CD14-positive monocyte (primary cell): ENCODE measurements at regions not wholly inside any gene's neighbourhood (a gene's known extent, or its start where the extent isn't known, plus 50 kb on each side); places are given as distances from the start of the nearest gene placed in this dataset.

ENCODE experiments used
- DNase-seq, 3 donors: peaks; one replicate each; pipeline ENCODE4 v3.0.0-alpha.2; 2011 to 2022
- H2AFZ ChIP-seq: 2 replicates; pipeline ENCODE4 v1.6.0; 2012; ENCODE audit warnings: mild to moderate bottlenecking, low read depth, low read length, inconsistent platforms; ENCODE audit not compliant: insufficient read depth, poor library complexity, severe bottlenecking
- H3K27ac ChIP-seq, 2 donors: 1 replicate in 1 of 2; 2 replicates in 1 of 2; pipeline ENCODE4 v1.5.1; 2012 to 2013; ENCODE audit warnings: low read length in 2 of 2, control low read depth in 1 of 2, inconsistent platforms in 1 of 2, low read depth in 1 of 2, mild to moderate bottlenecking in 1 of 2
- H3K27me3 ChIP-seq, 2 donors: one replicate each; pipeline versions ENCODE4 v1.6.0 to v1.6.1; 2011 to 2013; ENCODE audit warnings: low read length in 2 of 2; ENCODE audit not compliant: control insufficient read depth in 2 of 2, insufficient read depth in 2 of 2
- H3K36me3 ChIP-seq, 2 donors: replicated peaks in 1 of 2; 1 replicate in 1 of 2; 2 replicates in 1 of 2; pipeline versions ENCODE4 v1.5.1 to v1.6.1; 2012 to 2013; ENCODE audit warnings: low read length in 2 of 2, control low read depth in 1 of 2, inconsistent platforms in 1 of 2, mild to moderate bottlenecking in 1 of 2; ENCODE audit not compliant: insufficient read depth in 2 of 2, control insufficient read depth in 1 of 2
- H3K4me1 ChIP-seq, 2 donors: 1 replicate in 1 of 2; 2 replicates in 1 of 2; pipeline versions ENCODE4 v1.5.1 to v1.6.1; 2012 to 2013; ENCODE audit warnings: low read length in 2 of 2, control low read depth in 1 of 2, inconsistent platforms in 1 of 2, mild to moderate bottlenecking in 1 of 2, moderate library complexity in 1 of 2; ENCODE audit not compliant: insufficient read depth in 2 of 2, control insufficient read depth in 1 of 2
- H3K4me2 ChIP-seq: replicated peaks from 2 replicates; pipeline ENCODE3; 2012; ENCODE audit warnings: low read length, moderate library complexity, mild to moderate bottlenecking; ENCODE audit not compliant: poor library complexity, severe bottlenecking; ENCODE audit errors: extremely low read depth
- H3K4me3 ChIP-seq, 3 experiments: fragments of 200-600 bp in 1 of 3; sonication (generic) in 1 of 3; replicated peaks in 1 of 3; 1 replicate in 2 of 3; 2 replicates in 1 of 3; pipeline ENCODE4 v1.5.1; 2011 to 2013; ENCODE audit warnings: low read length in 3 of 3, mild to moderate bottlenecking in 3 of 3, control low read depth in 2 of 3, low read depth in 2 of 3, inconsistent platforms in 1 of 3, moderate library complexity in 1 of 3
- H3K79me2 ChIP-seq: 2 replicates; pipeline ENCODE4 v1.6.0; 2012; ENCODE audit warnings: mild to moderate bottlenecking, control low read depth, inconsistent platforms, low read length, moderate library complexity; ENCODE audit not compliant: insufficient read depth
- H3K9ac ChIP-seq: 2 replicates; pipeline ENCODE4 v1.6.0; 2017; ENCODE audit warnings: low read length, mild to moderate bottlenecking; ENCODE audit not compliant: insufficient read depth, poor library complexity, severe bottlenecking
- H3K9me3 ChIP-seq, 2 donors: replicated peaks in 1 of 2; 1 replicate in 1 of 2; 2 replicates in 1 of 2; pipeline versions ENCODE4 v1.5.1 to v1.6.1; 2012 to 2013; ENCODE audit warnings: low read length in 2 of 2, control low read depth in 1 of 2; ENCODE audit not compliant: control insufficient read depth in 1 of 2, insufficient read depth in 1 of 2
- H4K20me1 ChIP-seq: 2 replicates; pipeline ENCODE4 v1.6.0; 2012; ENCODE audit warnings: mild to moderate bottlenecking, low read length, control low read depth, moderate library complexity; ENCODE audit not compliant: insufficient read depth
- H3K27ac Mint-ChIP-seq, 7 donors: one replicate each; pipeline ENCODE4 v1.8.0; 2020; ENCODE audit warnings: mild to moderate bottlenecking in 7 of 7, mixed read lengths in 7 of 7, moderate library complexity in 6 of 7, inconsistent platforms in 2 of 7
- H3K27me3 Mint-ChIP-seq, 3 donors: one replicate each; pipeline ENCODE4 v1.8.0; 2021 to 2022; ENCODE audit warnings: low read depth in 3 of 3, mild to moderate bottlenecking in 3 of 3, mixed read lengths in 3 of 3, moderate library complexity in 3 of 3, inconsistent platforms in 1 of 3
- H3K36me3 Mint-ChIP-seq, 2 donors: one replicate each; pipeline ENCODE4 v1.8.0; 2020; ENCODE audit warnings: mixed read lengths in 2 of 2, inconsistent platforms in 1 of 2, mild to moderate bottlenecking in 1 of 2
- H3K4me1 Mint-ChIP-seq: one replicate; pipeline ENCODE4 v1.8.0; 2020; ENCODE audit warnings: mild to moderate bottlenecking, mixed read lengths
- H3K4me3 Mint-ChIP-seq, 2 donors: one replicate each; pipeline ENCODE4 v1.8.0; 2020; ENCODE audit warnings: mild to moderate bottlenecking in 2 of 2, mixed read lengths in 2 of 2, moderate library complexity in 1 of 2
- H3K9me3 Mint-ChIP-seq, 7 donors: one replicate each; pipeline ENCODE4 v1.8.0; 2020 to 2022; ENCODE audit warnings: mixed read lengths in 7 of 7, mild to moderate bottlenecking in 6 of 7, moderate library complexity in 6 of 7, inconsistent platforms in 2 of 7
- CTCF ChIP-seq: fragments of 200-600 bp; IDR thresholded peaks from one replicate; pipeline ENCODE4 v1.8.0; 2022; ENCODE audit warnings: antibody characterized with exemption, mild to moderate bottlenecking
- WGBS: methylation state at CpG from one replicate; pipeline ENCODE4 v1.1.5; 2013; ENCODE audit warnings: missing lambda C conversion rate; ENCODE audit not compliant: insufficient coverage; 5-methylcytosine and 5-hydroxymethylcytosine counted together
- intact Hi-C, 2 donors: fragments of 100-400 bp; cut with micrococcal nuclease; formaldehyde crosslinking; loops; one replicate each; pipeline versions ENCODE4 v1.15.0 to v1.15.1; 2023

- H3K4me3 ChIP-seq: no peak overlapping the region
- Mint-ChIP-seq H3K4me3 (no peak overlapping the region), H3K27ac (no peak overlapping the region), H3K36me3 (no peaks in the 10 kb centered on the region), H3K27me3 (peaks cover 0 to 2% (median 0%) of the 10 kb centered on the region in 3 donors), H3K9me3 (peaks cover 1 to 6% (median 3%) of the 10 kb centered on the region in 7 donors), H3K4me1 (no peaks in the 10 kb centered on the region)
- H3K4me2 ChIP-seq: no peak overlapping the region
- WGBS: 57% methylated on average over 2 of the region's 2 CpGs
- no peaks in the 10 kb centered on the region for H3K36me3 ChIP-seq
- H3K9me3 ChIP-seq: no peaks in the 10 kb centered on the region
- DNase-seq: no peak
- no peak overlapping the region for H3K27ac ChIP-seq
- H3K9ac ChIP-seq: no peak overlapping the region
- intact Hi-C loops: no loop called here
- no peaks in the 10 kb centered on the region for H3K79me2 ChIP-seq
- H2AFZ ChIP-seq: no peak overlapping the region
- H3K27me3 ChIP-seq: no peaks in the 10 kb centered on the region
- no peaks in the 10 kb centered on the region for H3K4me1 ChIP-seq
- H4K20me1 ChIP-seq: no peaks in the 10 kb centered on the region
- TF ChIP-seq CTCF: no peak
Observed at GRCh38 chr5:152072091-152072490, 147.4 kb upstream of the GLRA1 start.

- H3K27ac Mint-ChIP-seq: no peak overlapping the region
- H3K9me3 ChIP-seq: no peaks in the 10 kb centered on the region
- WGBS: 60% methylated on average over 1 of the region's 2 CpGs
Observed at GRCh38 chr5:152070591-152070990, 145.9 kb upstream of the GLRA1 start.

More at GRCh38 chr5:152070591-152070990, 145.9 kb upstream of the GLRA1 start:
- no peak for TF ChIP-seq CTCF
- Histone ChIP-seq H3K27ac (no peak overlapping the region), H3K79me2 (no peaks in the 10 kb centered on the region), H3K27me3 (no peaks in the 10 kb centered on the region), H3K36me3 (no peaks in the 10 kb centered on the region), H4K20me1 (no peaks in the 10 kb centered on the region), H3K9ac (no peak overlapping the region), H2AFZ (no peak overlapping the region), H3K4me2 (no peak overlapping the region), H3K4me3 (no peak overlapping the region), H3K4me1 (no peaks in the 10 kb centered on the region)
- Mint-ChIP-seq H3K4me1 (no peaks in the 10 kb centered on the region), H3K27me3 (peaks cover 0 to 2% (median 0%) of the 10 kb centered on the region in 3 donors), H3K9me3 (peaks cover 1 to 6% (median 3%) of the 10 kb centered on the region in 7 donors), H3K4me3 (no peak overlapping the region), H3K36me3 (no peaks in the 10 kb centered on the region)
- intact Hi-C loops: no loop called here
- no peak for DNase-seq
